Osteoblast (primary cell): ENCODE measurements at regions not wholly inside any gene's neighbourhood (a gene's known extent, or its start where the extent isn't known, plus 50 kb on each side); places are given as distances from the start of the nearest gene placed in this dataset.

ENCODE experiments used
- DNase-seq: peaks from one replicate; pipeline ENCODE4 v3.0.0; 2011; ENCODE audit warnings: low spot score, mixed read lengths; ENCODE audit not compliant: insufficient read length; ENCODE audit errors: missing footprints
- H2AFZ ChIP-seq: 2 replicates; pipeline ENCODE4 v1.6.0; 2011; ENCODE audit warnings: mild to moderate bottlenecking, low read length
- H3K27ac ChIP-seq: 2 replicates; pipeline ENCODE4 v1.5.1; 2011; ENCODE audit warnings: mild to moderate bottlenecking, low read depth, low read length, moderate library complexity
- H3K27me3 ChIP-seq: 2 replicates; pipeline ENCODE4 v1.6.0; 2012; ENCODE audit warnings: mild to moderate bottlenecking, control low read depth, inconsistent platforms, low read length, moderate library complexity; ENCODE audit not compliant: insufficient read depth
- H3K36me3 ChIP-seq: 2 replicates; pipeline ENCODE4 v1.5.1; 2011; ENCODE audit warnings: mild to moderate bottlenecking, low read length, control low read depth, moderate library complexity; ENCODE audit not compliant: insufficient read depth
- H3K4me1 ChIP-seq: 2 replicates; pipeline ENCODE4 v1.5.1; 2011; ENCODE audit warnings: mild to moderate bottlenecking, low read length, control low read depth, moderate library complexity; ENCODE audit not compliant: insufficient read depth
- H3K4me2 ChIP-seq: 2 replicates; pipeline ENCODE4 v1.6.0; 2011; ENCODE audit warnings: mild to moderate bottlenecking, low read length; ENCODE audit not compliant: insufficient read depth
- H3K4me3 ChIP-seq: fragments of 200-600 bp; sonication (generic); 3 replicates; pipeline ENCODE4 v1.5.1; 2012; ENCODE audit warnings: mild to moderate bottlenecking, low read length, inconsistent platforms; ENCODE audit not compliant: insufficient read depth
- H3K79me2 ChIP-seq: 2 replicates; pipeline ENCODE4 v1.6.0; 2012; ENCODE audit warnings: mild to moderate bottlenecking, low read length, control low read depth, inconsistent platforms; ENCODE audit not compliant: insufficient read depth
- H3K9me3 ChIP-seq: 2 replicates; pipeline ENCODE4 v1.5.1; 2011; ENCODE audit warnings: low read depth, low read length, control low read depth
- H4K20me1 ChIP-seq: 2 replicates; pipeline ENCODE4 v1.6.0; 2012; ENCODE audit warnings: mild to moderate bottlenecking, low read length, control low read depth; ENCODE audit not compliant: insufficient read depth
- TF ChIP-seq, protein P1 (sequence below): IDR thresholded peaks from 2 replicates; pipeline ENCODE4 v1.5.1; 2011; ENCODE audit warnings: mild to moderate bottlenecking, low read depth, low read length, moderate library complexity; ENCODE audit errors: extremely low read depth

DNA sequence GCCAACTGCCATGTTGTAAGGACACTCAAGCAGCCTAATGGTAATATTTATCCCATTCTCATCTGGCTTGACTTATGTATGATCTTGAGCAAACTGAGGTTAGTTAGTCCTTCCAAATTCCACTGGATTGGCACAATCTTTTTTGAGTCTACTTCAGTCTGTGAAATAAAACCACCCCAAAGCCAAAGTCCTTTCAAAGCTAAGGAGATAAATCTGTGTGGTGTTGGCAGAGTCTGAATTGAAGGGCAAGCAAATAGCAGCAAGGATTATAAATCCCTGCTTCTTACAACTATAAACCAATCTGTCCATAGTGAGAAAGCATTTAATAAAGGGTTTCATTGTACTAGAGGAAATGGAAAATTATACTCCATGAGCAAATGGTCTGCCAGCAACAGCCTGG lies 233.9 kb upstream of the GLRA2 start:
- TF ChIP-seq, protein P1, sequence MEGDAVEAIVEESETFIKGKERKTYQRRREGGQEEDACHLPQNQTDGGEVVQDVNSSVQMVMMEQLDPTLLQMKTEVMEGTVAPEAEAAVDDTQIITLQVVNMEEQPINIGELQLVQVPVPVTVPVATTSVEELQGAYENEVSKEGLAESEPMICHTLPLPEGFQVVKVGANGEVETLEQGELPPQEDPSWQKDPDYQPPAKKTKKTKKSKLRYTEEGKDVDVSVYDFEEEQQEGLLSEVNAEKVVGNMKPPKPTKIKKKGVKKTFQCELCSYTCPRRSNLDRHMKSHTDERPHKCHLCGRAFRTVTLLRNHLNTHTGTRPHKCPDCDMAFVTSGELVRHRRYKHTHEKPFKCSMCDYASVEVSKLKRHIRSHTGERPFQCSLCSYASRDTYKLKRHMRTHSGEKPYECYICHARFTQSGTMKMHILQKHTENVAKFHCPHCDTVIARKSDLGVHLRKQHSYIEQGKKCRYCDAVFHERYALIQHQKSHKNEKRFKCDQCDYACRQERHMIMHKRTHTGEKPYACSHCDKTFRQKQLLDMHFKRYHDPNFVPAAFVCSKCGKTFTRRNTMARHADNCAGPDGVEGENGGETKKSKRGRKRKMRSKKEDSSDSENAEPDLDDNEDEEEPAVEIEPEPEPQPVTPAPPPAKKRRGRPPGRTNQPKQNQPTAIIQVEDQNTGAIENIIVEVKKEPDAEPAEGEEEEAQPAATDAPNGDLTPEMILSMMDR: no peak
- Histone ChIP-seq H3K4me3 (no peak overlapping the region), H3K27ac (no peak overlapping the region), H3K4me2 (no peak overlapping the region), H3K27me3 (no peaks in the 10 kb centered on the region), H4K20me1 (no peaks in the 10 kb centered on the region), H3K36me3 (no peaks in the 10 kb centered on the region), H3K4me1 (no peaks in the 10 kb centered on the region), H3K9me3 (no peaks in the 10 kb centered on the region), H2AFZ (no peak overlapping the region), H3K79me2 (no peaks in the 10 kb centered on the region)
- DNase-seq: no peak

DNA sequence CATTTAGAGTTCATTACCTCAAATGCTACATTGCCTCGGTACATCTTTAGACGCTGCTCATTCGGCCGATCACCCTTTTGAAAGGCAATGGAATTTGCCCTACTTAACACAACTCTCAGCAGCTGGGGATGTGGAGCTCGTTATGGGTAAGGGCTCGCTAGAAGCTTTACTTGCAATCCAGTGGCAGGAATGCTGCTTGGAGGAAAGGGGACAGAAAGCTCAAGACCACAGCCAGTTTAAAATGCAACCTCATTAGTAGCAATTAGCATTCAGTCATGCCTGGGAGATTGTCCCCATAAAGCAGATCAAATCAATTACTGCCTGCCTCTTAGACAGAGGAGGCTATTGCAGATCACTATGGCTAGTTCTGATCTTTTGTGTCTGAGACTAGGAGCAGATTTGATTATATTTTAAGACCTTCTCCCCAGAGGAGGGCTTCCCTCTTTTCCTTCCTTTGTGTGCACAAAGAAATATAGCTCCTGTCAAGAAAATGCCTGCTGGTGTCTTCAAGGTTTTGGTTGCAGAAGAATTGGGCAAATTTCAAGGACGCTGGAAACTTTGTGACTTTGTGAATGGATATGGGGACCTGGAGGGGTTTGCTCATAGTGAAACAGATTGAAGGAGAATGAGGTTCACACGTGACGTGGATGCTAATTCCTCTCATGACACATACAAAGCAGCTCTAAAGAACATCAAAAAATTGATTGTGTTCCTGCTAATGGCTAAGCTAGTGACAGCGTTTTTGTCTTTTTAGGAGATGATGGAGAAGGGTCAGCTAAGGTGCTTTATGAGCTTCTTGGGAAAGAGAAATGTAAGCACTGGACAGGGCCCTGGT lies 237.5 kb upstream of the GLRA2 start:
- Histone ChIP-seq H3K79me2 (no peaks in the 10 kb centered on the region), H3K27me3 (no peaks in the 10 kb centered on the region), H3K27ac (no peak overlapping the region), H4K20me1 (no peaks in the 10 kb centered on the region), H3K9me3 (no peaks in the 10 kb centered on the region), H3K4me2 (no peak overlapping the region), H3K4me1 (no peaks in the 10 kb centered on the region), H2AFZ (no peak overlapping the region), H3K4me3 (no peak overlapping the region), H3K36me3 (no peaks in the 10 kb centered on the region)
- DNase-seq: no peak
- TF ChIP-seq, protein P1: no peak

DNA sequence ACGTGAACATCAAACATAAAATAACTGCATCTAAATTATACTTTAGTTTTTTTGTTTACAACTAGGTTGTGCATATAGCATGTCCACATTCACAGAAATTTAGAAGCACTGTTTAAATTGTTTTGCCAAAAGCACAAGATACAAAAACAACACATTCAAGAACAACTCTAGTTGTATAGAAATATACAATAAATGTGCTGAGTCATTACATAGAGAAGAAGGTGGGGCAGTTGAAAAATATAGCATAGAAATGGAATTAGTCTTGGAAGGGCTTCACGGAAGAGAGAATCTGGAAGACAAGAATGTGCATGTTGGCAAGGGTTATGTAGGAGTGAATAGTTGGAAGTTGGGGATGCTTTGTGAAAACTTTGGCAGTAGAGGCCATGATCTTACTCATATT lies 239.0 kb upstream of the GLRA2 start:
- Histone ChIP-seq H3K4me2 (no peak overlapping the region), H3K4me1 (no peaks in the 10 kb centered on the region), H3K9me3 (no peaks in the 10 kb centered on the region), H3K79me2 (no peaks in the 10 kb centered on the region), H3K4me3 (no peak overlapping the region), H4K20me1 (no peaks in the 10 kb centered on the region), H3K27me3 (no peaks in the 10 kb centered on the region), H3K27ac (no peak overlapping the region), H2AFZ (no peak overlapping the region), H3K36me3 (no peaks in the 10 kb centered on the region)
- TF ChIP-seq, protein P1: no peak
- DNase-seq: no peak

DNA sequence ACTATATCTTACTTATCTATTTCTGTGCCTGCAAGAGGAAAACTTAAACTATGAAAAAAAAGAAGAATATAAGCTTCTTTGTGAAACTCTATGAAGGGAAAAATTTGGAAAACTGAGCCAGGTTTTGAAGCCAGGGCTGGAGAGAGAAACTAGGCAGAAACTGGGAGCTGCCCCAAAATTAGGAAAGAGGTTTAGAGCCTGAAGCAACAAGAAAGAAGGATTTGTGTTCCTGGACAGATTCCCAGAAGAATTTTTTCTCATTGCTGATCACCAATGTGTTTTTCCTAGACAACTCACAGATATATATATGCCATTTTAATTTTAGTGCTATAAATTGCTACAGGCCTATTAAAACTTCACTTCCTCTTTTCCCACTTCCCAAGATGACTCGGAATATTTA lies 245.0 kb upstream of the GEMIN8 start:
- H3K9me3 ChIP-seq: no peaks in the 10 kb centered on the region
- no peaks in the 10 kb centered on the region for H3K4me1 ChIP-seq
- H3K79me2 ChIP-seq: no peaks in the 10 kb centered on the region
- no peak overlapping the region for H3K4me2 ChIP-seq
- no peak overlapping the region for H3K4me3 ChIP-seq
- no peaks in the 10 kb centered on the region for H4K20me1 ChIP-seq
- DNase-seq: no peak
- H3K36me3 ChIP-seq: no peaks in the 10 kb centered on the region
- no peak overlapping the region for H3K27ac ChIP-seq
- TF ChIP-seq, protein P1: no peak
- H2AFZ ChIP-seq: no peak overlapping the region
- no peaks in the 10 kb centered on the region for H3K27me3 ChIP-seq
